GM12874 (cell line): ENCODE measurements at regions not wholly inside any gene's neighbourhood (a gene's known extent, or its start where the extent isn't known, plus 50 kb on each side); places are given as distances from the start of the nearest gene placed in this dataset.

Experiments
- CTCF ChIP-seq: IDR thresholded peaks from 2 replicates; pipeline ENCODE4 v1.5.1; 2011; ENCODE audit warnings: low read depth, mild to moderate bottlenecking, control low read depth, low read length, moderate library complexity; ENCODE audit not compliant: insufficient read depth

- no peak for TF ChIP-seq CTCF
Observed at GRCh38 chr12:118650586-118650960, 274.2 kb downstream of the SUDS3 start.

- TF ChIP-seq CTCF: no peak
Observed at GRCh38 chr12:118651487-118651886, 275.1 kb downstream of the SUDS3 start.

GRCh38 chr12:118655588-118655987, 279.2 kb downstream of the SUDS3 start:
- no peak for TF ChIP-seq CTCF

GRCh38 chr12:118680356-118680963, 300.9 kb upstream of the SRRM4 start:
- no peak for TF ChIP-seq CTCF

GRCh38 chr12:118682656-118683055, 298.7 kb upstream of the SRRM4 start:
- no peak for TF ChIP-seq CTCF

- no peak for TF ChIP-seq CTCF
Observed at GRCh38 chr12:118685983-118686607, 295.2 kb upstream of the SRRM4 start.

GRCh38 chr12:118689793-118690192, 291.5 kb upstream of the SRRM4 start:
- no peak for TF ChIP-seq CTCF
